GM21367 (cell line): ENCODE measurements at regions not wholly inside any gene's neighbourhood (a gene's known extent, or its start where the extent isn't known, plus 50 kb on each side); places are given as distances from the start of the nearest gene placed in this dataset.
"Not testable (repeated sequence)": the region's sequence is repeated elsewhere in the genome, so short reads cannot be mapped to it uniquely, and the experiment has no call there.

Experiments used
- ATAC-seq: cut with Tn5 transposase; IDR thresholded peaks from one replicate; pipeline ENCODE4 v1.9.1; 2021; ENCODE audit not compliant: unreplicated experiment

DNA sequence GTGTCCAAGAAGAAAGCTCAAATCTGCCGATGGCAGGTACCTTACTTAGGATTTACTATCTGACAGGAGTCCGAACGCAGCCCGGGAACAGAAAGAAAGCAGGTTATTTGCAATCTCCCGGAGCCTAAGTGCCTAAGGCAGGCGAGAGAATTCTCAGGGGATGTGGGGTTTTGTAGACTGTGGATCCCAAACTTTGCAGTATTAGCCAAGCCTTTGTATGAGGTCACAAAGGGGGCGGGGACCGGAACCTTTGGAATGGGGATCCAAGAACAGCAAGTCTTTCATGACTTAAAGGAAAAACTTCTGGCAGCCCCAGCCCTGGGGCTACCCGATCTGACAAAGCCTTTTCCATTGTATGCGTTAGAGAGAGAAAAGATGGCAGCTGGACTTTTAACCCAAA is 80.6 kb upstream of the RUBCNL start:
- not testable (repeated sequence) for ATAC-seq

DNA sequence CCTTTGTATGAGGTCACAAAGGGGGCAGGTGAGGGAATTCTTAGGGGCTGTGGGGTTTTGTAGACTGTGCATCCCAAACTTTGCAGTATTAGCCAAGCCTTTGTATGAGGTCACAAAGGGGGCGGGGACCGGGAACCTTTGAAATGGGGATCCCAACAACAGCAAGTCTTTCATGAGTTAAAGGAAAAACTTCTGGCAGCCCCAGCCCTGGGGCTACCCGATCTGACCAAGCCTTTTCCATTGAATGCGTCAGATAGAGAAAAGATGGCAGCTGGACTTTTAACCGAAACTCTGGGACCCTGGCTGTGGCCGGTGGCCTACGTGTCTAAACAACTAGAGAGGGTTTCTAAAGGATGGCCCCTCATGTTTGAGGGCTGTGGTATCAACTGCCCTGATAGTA is 79.0 kb upstream of the RUBCNL start:
- not testable (repeated sequence) for ATAC-seq

DNA sequence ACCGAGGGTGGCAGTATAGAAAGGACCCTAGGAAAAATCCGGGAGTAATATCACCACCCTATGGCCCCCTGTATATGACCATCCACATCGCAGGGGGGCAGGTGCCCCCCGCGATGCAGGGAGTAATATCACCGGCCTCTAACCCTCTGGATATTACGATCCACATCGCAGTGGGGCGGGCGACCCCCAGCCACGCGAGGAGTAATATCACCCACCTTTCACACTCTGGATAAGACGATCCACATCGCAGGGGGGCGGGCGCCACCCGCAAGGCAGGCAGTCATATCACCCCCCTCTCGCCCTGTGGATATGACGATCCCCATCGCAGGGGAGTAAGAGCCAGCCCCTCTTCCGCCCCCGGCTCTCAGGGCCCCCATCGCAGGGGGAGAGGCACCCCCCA is 76.7 kb upstream of the RUBCNL start:
- ATAC-seq: no peak

DNA sequence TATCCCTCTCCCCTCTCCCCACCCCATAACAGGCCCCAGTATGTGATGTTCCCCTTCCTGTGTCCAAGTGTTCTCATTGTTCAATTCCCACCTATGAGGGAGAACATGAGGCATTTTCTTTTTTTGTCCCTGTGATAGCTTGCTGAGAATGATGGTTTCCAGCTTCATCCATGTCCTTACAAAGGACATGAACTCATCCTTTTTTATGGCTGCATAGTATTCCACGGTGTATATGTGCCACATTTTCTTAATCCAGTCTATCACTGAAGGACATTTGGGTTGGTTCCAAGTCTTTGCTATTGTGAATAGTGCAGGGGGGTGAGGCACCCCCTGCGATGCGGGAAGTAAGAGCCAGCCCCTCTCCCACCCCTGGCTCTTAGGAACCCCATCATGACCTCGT is 73.2 kb upstream of the RUBCNL start:
- ATAC-seq: not testable (repeated sequence)

DNA sequence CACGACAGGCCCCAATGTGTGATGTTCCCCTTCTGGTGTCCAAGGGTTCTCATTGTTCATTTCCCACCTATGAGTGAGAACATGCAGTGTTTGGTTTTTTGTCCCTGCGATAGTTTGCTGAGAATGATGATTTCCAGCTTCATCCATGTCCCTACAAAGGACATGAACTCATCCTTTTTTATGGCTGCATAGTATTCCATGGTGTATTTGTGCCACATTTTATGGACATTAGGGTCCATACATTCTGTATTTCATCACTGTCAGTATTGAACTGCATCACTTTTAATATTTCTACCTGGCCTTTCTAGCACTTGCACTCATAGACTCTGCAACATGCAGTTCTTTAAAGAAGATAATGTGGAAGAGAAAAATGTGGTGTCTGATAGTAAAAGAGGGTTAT is 70.2 kb upstream of the RUBCNL start:
- not testable (repeated sequence) for ATAC-seq

DNA sequence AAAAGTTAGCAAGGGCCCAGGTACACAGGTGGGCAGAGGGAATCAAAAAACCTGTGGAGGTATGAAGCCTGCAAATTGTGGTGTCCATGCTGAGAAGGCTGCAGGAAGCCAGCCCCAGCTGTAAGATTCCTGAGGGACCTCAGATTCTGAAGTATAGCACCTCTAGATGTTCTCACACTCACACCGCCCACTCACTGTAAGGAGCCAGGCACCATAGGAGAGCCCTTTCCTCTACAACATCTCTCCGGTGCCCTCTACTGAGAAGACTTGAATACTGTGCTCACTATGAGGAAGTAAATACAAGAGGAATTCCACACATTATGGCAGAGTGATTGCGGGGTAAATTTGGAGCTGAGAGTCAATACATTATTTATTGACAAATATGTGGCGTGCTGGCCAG is 68.9 kb upstream of the RUBCNL start:
- peak; percentile 84 for ATAC-seq

DNA sequence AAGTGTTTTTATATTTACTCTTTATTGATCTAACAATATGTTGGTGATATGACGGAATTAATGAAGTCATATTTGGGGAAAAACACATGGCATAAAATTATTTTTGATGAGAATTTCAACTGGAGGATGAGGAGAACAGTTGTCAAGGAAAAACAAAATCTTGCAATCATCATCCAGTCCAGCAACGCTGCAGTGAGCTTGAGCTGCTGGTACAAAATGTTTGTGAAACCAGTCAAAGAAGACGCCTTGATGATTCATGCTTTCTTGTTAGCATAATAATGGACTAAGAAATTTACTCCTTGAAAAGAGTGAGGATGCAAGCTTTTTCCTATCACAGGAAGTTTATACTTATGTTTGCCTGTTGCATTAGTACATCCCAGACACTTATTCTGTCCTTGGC is 64.1 kb upstream of the RUBCNL start:
- not testable (repeated sequence) for ATAC-seq

DNA sequence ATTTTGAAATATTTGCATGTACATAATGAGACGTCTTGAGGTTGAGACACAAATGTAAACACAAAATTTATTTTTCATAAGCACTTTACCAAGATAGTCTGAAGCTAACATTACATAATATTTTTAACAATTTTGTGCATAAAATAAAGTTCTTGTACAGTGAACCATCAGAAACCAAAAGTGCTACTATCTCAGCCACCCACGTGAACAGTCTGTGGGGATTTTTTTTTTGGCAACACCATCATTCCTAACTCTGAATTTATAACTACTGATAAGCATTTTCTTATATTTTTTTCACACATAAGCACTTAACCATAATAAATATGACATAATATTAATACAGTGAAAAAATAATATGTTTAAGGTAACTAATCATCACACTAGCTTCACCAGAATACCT is 62.9 kb upstream of the RUBCNL start:
- ATAC-seq: not testable (repeated sequence)

DNA sequence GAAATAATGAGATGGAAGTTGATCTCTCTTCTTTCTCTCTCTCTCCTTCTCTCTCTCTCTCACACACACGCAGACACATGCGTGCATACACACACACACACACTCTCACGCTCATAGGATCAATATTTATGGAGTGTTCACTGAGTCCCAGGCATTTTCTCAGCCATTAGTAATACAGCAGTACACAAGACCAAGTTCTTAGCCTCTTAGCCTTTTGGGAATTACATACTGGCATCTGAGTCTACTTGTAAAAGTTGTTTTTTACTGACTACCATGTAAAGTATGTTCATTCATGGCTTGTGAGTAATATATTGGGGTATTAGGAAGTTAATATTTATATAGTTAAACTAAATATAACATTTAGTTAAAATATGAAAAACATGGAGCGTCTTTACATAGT is 61.1 kb upstream of the RUBCNL start:
- not testable (repeated sequence) for ATAC-seq

DNA sequence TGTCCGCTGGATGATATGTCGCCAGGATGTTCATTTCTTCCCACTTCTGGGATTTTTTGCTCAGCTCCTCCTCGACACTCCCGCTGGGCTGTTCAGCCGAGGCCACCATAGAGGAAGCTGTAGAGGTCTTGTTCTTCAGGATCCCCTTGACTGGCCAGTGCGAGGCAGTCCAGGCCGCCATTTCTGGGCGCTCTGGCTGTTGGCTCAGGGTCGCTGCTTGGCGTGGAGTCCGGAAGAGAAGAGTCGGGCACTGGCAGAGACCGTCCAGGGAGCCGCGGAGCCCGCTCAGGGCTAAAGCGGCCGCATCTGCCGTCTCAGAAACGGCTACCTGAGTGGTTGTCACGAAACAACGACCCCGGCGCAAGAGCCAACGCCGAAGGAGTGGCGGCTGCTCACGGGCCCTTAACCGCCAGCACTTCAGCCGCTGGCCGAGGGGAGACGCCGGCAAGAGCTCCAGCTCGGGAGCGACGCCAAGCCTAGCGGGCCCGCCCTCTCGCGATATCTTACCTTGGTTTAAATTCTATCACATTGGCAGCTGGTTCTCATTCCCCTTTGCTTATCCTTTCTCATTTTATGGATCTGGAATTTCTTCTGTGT is 50.9 kb upstream of the RUBCNL start:
- ATAC-seq: not testable (repeated sequence)
